ENCODE measurements at regions not wholly inside any gene's neighbourhood (a gene's known extent, or its start where the extent isn't known, plus 50 kb on each side); places are given as distances from the start of the nearest gene placed in this dataset.

- TF ChIP-seq CTCF (IDR thresholded peaks at IDR 0.05) (no peak), POLR2A (IDR thresholded peaks at IDR 0.05) (no peak)
These were observed 150.4 kb upstream of the IRX5 start for GRCh38 chr16:54780266-54780665.
